SK-N-SH treated with all-trans-retinoic acid at 6 μM for 48 hours (cell line): ENCODE measurements at regions not wholly inside any gene's neighbourhood (a gene's known extent, or its start where the extent isn't known, plus 50 kb on each side); places are given as distances from the start of the nearest gene placed in this dataset.

ENCODE experiments used
- ARNTL ChIP-seq: fragments of 450-650 bp; formaldehyde crosslinking; IDR thresholded peaks from 2 replicates; pipeline ENCODE4 v1.5.0; 2020; ENCODE audit warnings: low read depth, mild to moderate bottlenecking, moderate library complexity, borderline replicate concordance
- PPARA ChIP-seq: fragments of 250-450 bp; sonication (Bioruptor Pico); IDR thresholded peaks from 2 replicates; pipeline ENCODE4 v1.5.0; 2020; ENCODE audit warnings: mild to moderate bottlenecking, borderline replicate concordance
- TCF4 ChIP-seq: fragments of 250-450 bp; sonication (Bioruptor Pico); IDR thresholded peaks from 2 replicates; pipeline ENCODE4 v1.8.0; 2021; ENCODE audit warnings: mild to moderate bottlenecking, moderate library complexity, borderline replicate concordance
- ZFP30 ChIP-seq: fragments of 450-650 bp; formaldehyde crosslinking; IDR thresholded peaks from 2 replicates; pipeline ENCODE4 v1.5.0; 2022; ENCODE audit warnings: mild to moderate bottlenecking, moderate library complexity
- ZNF8 ChIP-seq: fragments of 450-650 bp; formaldehyde crosslinking; IDR thresholded peaks from 2 replicates; pipeline ENCODE4 v1.5.0; 2020; ENCODE audit warnings: mild to moderate bottlenecking, moderate library complexity
- TF ChIP-seq, protein P1 (sequence below): fragments of 250-450 bp; sonication (Bioruptor Pico); IDR thresholded peaks from 2 replicates; pipeline ENCODE4 v1.8.0; 2020; ENCODE audit warnings: mild to moderate bottlenecking, moderate library complexity, borderline replicate concordance
- TF ChIP-seq, protein P2 (sequence below): fragments of 250-450 bp; sonication (Bioruptor Pico); IDR thresholded peaks from 2 replicates; pipeline ENCODE4 v1.5.1; 2020; ENCODE audit warnings: low read depth, mild to moderate bottlenecking, moderate library complexity

- TF ChIP-seq, protein P1, sequence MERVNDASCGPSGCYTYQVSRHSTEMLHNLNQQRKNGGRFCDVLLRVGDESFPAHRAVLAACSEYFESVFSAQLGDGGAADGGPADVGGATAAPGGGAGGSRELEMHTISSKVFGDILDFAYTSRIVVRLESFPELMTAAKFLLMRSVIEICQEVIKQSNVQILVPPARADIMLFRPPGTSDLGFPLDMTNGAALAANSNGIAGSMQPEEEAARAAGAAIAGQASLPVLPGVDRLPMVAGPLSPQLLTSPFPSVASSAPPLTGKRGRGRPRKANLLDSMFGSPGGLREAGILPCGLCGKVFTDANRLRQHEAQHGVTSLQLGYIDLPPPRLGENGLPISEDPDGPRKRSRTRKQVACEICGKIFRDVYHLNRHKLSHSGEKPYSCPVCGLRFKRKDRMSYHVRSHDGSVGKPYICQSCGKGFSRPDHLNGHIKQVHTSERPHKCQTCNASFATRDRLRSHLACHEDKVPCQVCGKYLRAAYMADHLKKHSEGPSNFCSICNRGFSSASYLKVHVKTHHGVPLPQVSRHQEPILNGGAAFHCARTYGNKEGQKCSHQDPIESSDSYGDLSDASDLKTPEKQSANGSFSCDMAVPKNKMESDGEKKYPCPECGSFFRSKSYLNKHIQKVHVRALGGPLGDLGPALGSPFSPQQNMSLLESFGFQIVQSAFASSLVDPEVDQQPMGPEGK (CRISPR knock-in tag) = no peak
- TF ChIP-seq PPARA (CRISPR knock-in tag) = no peak
- TF ChIP-seq, protein P2, sequence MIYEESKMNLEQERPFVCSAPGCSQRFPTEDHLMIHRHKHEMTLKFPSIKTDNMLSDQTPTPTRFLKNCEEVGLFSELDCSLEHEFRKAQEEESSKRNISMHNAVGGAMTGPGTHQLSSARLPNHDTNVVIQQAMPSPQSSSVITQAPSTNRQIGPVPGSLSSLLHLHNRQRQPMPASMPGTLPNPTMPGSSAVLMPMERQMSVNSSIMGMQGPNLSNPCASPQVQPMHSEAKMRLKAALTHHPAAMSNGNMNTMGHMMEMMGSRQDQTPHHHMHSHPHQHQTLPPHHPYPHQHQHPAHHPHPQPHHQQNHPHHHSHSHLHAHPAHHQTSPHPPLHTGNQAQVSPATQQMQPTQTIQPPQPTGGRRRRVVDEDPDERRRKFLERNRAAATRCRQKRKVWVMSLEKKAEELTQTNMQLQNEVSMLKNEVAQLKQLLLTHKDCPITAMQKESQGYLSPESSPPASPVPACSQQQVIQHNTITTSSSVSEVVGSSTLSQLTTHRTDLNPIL (CRISPR knock-in tag) = no peak
- no peak for TF ChIP-seq ZFP30 (CRISPR knock-in tag)
- no peak for TF ChIP-seq ZNF8
- TF ChIP-seq TCF4 (CRISPR knock-in tag) = no peak
- no peak for TF ChIP-seq ARNTL (CRISPR knock-in tag)
Observed at GRCh38 chr1:173341307-173341706, 134.2 kb upstream of the TNFSF4 start.
